Neural progenitor cell (in vitro differentiated cells): ENCODE measurements at regions not wholly inside any gene's neighbourhood (a gene's known extent, or its start where the extent isn't known, plus 50 kb on each side); places are given as distances from the start of the nearest gene placed in this dataset.

ENCODE experiments used
- EZH2 ChIP-seq: fragments of 200-600 bp; sonication (generic); IDR thresholded peaks from 2 replicates; pipeline ENCODE4 v1.6.1; 2017; ENCODE audit warnings: antibody characterized with exemption, mild to moderate bottlenecking, moderate library complexity
- EZH2phosphoT487 ChIP-seq: fragments of 200-600 bp; sonication (generic); IDR thresholded peaks from 2 replicates; pipeline ENCODE4 v1.6.1; 2017; ENCODE audit warnings: antibody characterized with exemption
- TF ChIP-seq, protein P1 (sequence below): fragments of 200-600 bp; sonication (generic); IDR thresholded peaks from 2 replicates; pipeline ENCODE4 v1.5.1; 2017; ENCODE audit warnings: antibody characterized with exemption, mild to moderate bottlenecking

DNA sequence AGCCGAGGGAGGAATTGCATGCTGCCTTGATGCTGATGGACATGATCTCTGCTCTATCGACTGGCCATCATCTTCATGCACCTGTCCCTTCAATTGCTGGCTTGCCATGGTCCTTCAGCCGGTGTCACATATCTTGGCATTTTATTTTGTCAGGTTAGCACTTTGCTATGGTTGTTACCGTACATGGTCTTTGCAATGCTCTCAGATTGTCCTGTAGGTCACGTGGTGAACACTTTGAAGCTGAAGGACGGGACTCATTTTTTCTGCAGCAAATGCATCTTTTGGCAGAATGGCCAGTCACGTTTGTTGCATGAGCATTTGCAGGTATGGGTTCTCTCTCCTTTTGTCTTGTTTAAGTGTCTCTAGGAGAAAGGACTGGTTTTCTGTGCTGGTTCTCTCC lies 326.8 kb upstream of the SHH start:
- TF ChIP-seq, protein P1, sequence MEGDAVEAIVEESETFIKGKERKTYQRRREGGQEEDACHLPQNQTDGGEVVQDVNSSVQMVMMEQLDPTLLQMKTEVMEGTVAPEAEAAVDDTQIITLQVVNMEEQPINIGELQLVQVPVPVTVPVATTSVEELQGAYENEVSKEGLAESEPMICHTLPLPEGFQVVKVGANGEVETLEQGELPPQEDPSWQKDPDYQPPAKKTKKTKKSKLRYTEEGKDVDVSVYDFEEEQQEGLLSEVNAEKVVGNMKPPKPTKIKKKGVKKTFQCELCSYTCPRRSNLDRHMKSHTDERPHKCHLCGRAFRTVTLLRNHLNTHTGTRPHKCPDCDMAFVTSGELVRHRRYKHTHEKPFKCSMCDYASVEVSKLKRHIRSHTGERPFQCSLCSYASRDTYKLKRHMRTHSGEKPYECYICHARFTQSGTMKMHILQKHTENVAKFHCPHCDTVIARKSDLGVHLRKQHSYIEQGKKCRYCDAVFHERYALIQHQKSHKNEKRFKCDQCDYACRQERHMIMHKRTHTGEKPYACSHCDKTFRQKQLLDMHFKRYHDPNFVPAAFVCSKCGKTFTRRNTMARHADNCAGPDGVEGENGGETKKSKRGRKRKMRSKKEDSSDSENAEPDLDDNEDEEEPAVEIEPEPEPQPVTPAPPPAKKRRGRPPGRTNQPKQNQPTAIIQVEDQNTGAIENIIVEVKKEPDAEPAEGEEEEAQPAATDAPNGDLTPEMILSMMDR, result no peak
- no peak for TF ChIP-seq EZH2
- no peak for TF ChIP-seq EZH2phosphoT487
